B cell (primary cell): ENCODE measurements at regions not wholly inside any gene's neighbourhood (a gene's known extent, or its start where the extent isn't known, plus 50 kb on each side); places are given as distances from the start of the nearest gene placed in this dataset.

Source experiments
- CTCF ChIP-seq: fragments of 200-600 bp; IDR thresholded peaks from one replicate; pipeline ENCODE4 v1.8.0; 2022; ENCODE audit warnings: antibody characterized with exemption, mild to moderate bottlenecking
- EZH2 ChIP-seq: IDR thresholded peaks from 2 replicates; pipeline ENCODE4 v1.6.1; 2012; ENCODE audit warnings: borderline replicate concordance, low read depth, mild to moderate bottlenecking, moderate library complexity, low read length; ENCODE audit not compliant: insufficient read depth, poor library complexity, severe bottlenecking

- TF ChIP-seq CTCF, result no peak
- no peak for TF ChIP-seq EZH2
Observed at GRCh38 chr9:85890962-85891361, 50.0 kb upstream of the NAA35 start.
